ENCODE measurements at regions not wholly inside any gene's neighbourhood (a gene's known extent, or its start where the extent isn't known, plus 50 kb on each side); places are given as distances from the start of the nearest gene placed in this dataset.
"Not testable (repeated sequence)": the region's sequence is repeated elsewhere in the genome, so short reads cannot be mapped to it uniquely, and the experiment has no call there.

DNA sequence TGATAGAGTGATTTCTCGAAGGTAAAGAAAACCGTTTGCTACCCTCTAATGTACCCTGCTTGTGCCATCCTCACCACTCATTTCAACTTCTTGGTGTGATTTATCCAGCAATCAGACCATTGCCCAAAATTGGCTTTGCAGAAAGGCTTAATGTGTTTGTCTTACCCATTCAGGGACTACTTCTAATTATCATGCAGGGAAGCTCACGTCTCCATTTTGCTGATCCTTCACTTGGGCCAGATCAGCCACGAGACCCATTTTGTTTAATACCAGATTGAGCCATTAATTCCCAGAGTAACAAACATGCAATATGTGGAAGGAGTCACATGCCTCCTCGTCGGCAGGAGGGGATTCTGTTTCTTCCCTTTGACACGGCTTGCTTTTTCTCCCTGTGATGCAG is 51.1 kb upstream of the CRY1 start:
- DNase-seq: no peak

GRCh38 chr12:107144990-107145389 is 51.6 kb upstream of the CRY1 start:
- no peak for DNase-seq

DNA sequence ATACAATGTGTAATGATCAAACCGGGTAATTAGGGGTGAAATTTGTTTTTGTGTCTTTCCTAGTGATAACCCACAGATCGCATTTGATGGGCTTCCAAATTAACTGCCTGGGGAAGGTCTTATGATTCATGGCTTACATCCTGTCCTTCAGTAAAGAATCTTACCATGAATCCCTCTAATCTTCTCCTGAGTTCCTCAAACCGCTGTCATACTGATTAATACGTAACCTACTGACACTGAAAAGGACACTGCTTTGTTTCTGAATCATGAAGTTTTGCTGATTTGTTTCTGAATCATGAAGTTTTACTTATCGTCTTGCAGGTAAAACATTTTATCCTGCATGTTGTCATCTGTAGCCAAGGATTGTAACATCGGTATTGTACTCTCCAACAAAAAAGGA is 52.0 kb upstream of the CRY1 start:
- no peak for DNase-seq

- no peak for DNase-seq
Observed at GRCh38 chr12:107148107-107148506, 54.8 kb upstream of the CRY1 start.

DNA sequence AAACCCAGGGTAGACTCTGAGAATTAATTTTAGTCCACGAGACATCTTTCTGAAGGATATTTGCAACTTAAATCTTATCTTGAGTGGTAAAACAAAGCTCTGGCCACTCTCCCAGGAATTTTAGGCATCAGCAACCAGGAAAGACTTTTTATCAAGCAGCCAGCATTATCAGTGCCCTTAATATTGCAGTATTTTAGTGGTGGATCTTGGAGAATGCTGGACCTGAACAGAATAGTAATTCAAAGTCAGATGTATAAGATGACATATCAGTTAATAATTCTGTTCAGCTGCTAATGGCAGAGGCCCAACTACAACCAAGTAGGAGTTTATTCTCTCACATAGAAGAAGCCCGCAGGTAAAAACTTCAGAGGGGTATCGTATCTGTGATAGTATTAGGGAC is 59.0 kb upstream of the CRY1 start:
- no peak for DNase-seq

GRCh38 chr12:107159384-107159900 is 66.1 kb upstream of the CRY1 start:
- DNase-seq: no peak

GRCh38 chr12:107163413-107163812 is 70.1 kb upstream of the CRY1 start:
- DNase-seq: no peak

DNA sequence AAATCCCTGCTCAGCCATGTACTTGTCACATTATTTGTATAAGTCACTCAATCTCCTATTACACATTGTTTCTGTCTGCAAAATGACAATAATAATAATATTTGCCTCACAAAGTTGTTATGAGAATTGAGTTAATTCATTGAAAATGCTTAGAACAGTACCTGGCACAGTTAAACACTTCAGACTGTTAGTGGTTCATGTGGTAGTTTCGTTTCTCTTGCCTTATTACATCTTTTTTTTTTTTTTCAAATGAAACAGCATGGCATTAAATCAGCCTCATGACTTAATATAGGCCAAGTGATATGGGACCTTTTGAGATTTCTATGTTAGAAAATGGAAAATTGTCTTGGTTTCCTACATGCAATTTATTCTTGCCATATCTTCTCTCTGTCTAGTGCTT is 71.0 kb upstream of the CRY1 start:
- no peak for DNase-seq

DNA sequence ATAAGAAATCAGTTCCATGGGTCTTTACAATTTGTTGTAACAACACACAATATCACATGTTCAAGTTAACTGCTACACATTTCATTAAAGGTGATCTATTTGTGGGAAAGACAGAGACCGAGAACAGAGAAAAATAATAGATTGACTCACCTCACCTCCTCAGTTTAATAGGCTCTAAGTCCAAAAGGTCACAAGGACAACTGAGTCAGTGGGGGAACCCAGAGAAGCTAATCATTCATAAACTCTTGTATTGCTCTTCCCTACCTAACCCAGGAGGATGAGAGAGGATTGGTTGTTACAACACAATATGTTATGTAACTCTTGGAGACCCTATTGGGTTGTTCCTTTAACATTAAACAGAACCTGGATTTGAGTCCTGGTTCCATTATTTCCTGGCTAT is 72.2 kb upstream of the CRY1 start:
- DNase-seq: no peak

DNA sequence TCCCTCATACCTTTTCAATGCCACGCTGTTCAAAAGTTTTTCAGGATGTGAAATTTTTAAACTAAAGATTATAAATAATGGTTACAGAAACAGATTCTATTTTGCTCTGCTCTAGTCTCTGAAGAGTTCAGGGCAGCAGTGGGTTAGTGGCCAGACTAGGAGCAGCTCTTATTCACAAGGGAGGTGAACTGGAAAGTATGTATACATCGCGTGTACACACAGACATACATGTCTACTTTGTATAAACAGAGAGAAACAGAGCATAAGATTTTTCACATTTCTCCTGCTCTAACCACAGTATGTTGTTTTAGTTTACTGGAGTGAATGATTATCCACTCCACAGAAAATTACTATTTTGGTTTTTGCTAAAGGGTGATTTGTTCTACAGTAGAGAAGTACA is 74.4 kb upstream of the CRY1 start:
- no peak for DNase-seq

- no peak for DNase-seq
Observed at GRCh38 chr12:107169200-107169599, 75.9 kb upstream of the CRY1 start.

GRCh38 chr12:107178776-107179175 is 85.4 kb upstream of the CRY1 start:
- DNase-seq: no peak

DNA sequence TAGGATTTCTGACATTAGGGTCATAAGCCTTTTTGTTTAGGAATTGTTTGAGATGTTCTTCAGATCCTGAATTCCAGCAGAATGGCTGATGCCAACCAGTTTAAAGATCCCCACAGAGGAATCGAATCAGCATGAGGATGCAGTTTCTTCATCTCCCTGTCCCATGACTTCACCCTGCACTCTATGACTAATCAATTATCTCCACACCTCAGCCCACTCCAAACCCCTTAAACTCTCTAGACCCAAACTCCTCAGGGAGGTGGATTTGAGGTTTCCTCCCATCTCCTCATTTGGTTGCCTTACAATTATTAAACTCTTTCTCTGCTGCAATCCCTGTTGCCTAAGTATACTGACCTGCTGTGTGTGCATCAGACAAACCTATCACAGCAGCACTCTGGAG is 86.5 kb upstream of the CRY1 start:
- no peak for DNase-seq

DNA sequence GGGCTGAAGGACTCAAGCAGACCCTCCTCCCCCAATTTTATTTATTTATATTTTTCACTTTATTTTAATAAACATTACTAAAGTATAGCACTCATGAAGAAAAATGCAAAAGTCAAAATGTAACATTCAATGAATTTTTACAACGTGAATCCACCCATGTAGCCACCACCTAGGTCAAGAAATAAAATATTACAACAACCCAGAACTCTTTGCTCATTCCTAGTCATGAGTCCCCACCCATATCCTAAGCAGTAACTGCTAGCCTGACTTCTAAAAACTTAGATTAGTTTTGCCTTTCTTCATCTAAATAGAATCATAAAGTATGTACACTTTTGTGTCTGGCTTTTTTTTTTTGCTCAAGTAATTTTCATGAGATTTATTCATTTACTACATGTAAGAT is 86.9 kb upstream of the CRY1 start:
- DNase-seq: no peak

- no peak for DNase-seq
Observed at GRCh38 chr12:107184359-107184930, 91.1 kb upstream of the CRY1 start.

DNA sequence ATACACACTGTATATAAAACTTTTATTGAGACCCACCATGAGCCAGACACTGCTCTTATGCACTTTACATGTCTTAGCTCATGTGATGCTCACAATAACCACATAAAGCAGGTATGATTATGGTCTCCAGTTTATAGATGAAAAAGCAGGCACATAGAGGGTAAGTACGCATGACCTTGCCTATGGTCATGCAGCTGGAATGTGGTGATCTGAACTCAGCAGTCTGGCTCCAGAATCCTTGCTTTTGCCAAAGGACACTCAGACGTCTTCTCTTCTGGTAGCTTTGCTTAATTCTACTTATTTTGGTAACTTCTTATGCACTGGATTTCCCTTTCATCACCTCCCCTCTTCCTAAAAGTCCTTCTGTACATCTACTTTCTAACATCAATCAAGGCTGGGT is 103.3 kb upstream of the CRY1 start:
- DNase-seq: no peak

- DNase-seq: no peak
Observed at GRCh38 chr12:107200394-107200793, 107.0 kb upstream of the CRY1 start.

GRCh38 chr12:107207931-107208525 is 114.7 kb upstream of the CRY1 start:
- no peak for DNase-seq

DNA sequence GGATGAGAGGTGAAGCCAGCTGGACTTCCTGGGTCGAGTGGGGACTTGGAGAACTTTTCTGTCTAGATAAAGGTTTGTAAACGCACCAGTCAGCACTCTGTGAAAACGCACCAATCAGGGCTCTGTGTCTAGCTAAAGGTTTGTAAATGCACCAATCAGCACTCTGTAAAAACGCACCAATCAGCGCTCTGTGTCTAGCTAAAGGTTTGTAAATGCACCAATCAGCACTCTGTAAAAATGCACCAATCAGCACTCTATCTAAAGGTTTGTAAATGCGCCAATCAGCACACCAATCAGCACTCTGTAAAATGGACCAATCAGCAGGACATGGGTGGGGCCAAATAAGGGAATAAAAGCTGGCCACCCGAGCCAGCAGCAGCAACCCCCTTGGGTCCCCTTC is 116.4 kb upstream of the CRY1 start:
- DNase-seq: not testable (repeated sequence)

- not testable (repeated sequence) for DNase-seq
Observed at GRCh38 chr12:107214373-107214773, 121.0 kb upstream of the CRY1 start.

GRCh38 chr12:107216411-107216810 is 123.1 kb upstream of the CRY1 start:
- DNase-seq: not testable (repeated sequence)

DNA sequence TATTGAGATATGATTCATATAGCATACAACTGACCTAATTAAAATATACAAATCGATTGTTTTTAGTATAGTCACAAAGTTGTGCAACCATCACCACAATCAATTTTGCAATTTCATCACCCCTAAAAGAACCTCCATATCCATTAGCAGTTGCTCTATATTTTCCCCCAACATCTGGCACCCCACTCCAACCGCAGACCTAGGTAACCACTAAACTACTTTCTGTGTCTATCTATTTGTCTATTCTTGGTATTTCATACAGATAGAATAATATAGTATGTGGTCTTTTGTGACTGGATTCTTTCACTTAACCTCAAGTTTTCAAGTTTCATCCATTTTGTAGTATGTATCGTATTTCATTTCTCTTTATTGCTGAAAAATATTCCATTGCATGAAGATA is 126.0 kb upstream of the CRY1 start:
- DNase-seq: no peak

- DNase-seq: no peak
Observed at GRCh38 chr12:107221913-107222312, 128.6 kb upstream of the CRY1 start.

DNA sequence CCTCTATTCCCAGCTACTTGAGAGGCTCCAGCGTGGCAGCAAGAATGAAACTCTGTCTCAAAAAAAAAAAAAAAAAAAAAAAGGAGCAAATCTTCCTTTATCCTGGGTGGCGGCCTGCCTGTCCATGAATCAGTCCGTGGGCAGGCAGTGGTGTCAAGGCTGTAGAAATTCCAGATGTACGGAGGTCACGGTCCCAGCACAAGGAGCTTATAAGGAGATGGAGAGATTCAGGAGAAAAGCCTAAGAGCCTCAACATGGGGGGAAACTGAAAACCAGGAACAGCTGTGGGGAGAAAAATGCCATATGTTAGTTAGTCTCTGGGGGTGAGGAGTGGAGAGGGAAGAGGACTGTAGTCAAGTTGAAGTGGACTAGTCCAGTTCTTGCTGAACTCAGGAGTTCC is 130.5 kb upstream of the CRY1 start:
- no peak for DNase-seq

DNA sequence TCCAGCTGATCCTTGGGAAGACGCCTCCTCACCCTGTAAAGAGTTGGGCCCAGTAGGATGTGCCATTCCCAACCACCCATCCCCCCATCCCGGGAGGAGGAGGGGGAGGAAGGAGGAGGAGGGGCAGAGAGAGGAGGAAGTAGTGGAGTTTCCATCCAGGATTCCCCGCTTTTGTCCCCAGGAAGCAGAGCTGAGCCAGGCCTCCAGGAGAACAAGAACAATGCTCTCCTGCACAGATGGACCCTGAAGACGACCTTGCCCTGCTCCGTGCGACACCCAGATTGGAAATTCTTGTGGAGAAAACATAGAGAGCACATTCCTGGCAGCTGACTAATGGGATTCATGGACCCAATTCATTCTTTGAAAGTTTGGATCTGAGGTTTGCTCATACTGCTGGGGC is 132.3 kb upstream of the CRY1 start:
- no peak for DNase-seq
